IPS DF 6.9 (cell line): ENCODE measurements at regions not wholly inside any gene's neighbourhood (a gene's known extent, or its start where the extent isn't known, plus 50 kb on each side); places are given as distances from the start of the nearest gene placed in this dataset.

Experiments
- DNase-seq: peaks from one replicate; pipeline ENCODE4 v3.0.0-alpha.2; 2013; ENCODE audit warnings: low read depth, low spot score
- H3K27ac ChIP-seq: one replicate; pipeline ENCODE4 v1.5.1; 2013; ENCODE audit warnings: low read length, control low read depth
- H3K27me3 ChIP-seq: 2 replicates; pipeline ENCODE4 v1.6.1; 2013; ENCODE audit warnings: mild to moderate bottlenecking, low read length; ENCODE audit not compliant: control insufficient read depth, insufficient read depth
- H3K36me3 ChIP-seq: 2 replicates; pipeline ENCODE4 v1.6.1; 2013; ENCODE audit warnings: low read length; ENCODE audit not compliant: control insufficient read depth, insufficient read depth
- H3K4me1 ChIP-seq: 2 replicates; pipeline ENCODE4 v1.6.1; 2013; ENCODE audit warnings: low read length; ENCODE audit not compliant: control insufficient read depth, insufficient read depth
- H3K4me3 ChIP-seq: 2 replicates; pipeline ENCODE4 v1.5.1; 2013; ENCODE audit warnings: mild to moderate bottlenecking, low read length
- H3K9me3 ChIP-seq: 2 replicates; pipeline ENCODE4 v1.6.1; 2013; ENCODE audit warnings: low read length, inconsistent platforms; ENCODE audit not compliant: control insufficient read depth, insufficient read depth
- WGBS: extraction: QIAGEN DNeasy Blood & Tissue Kit; methylation state at CpG from one replicate; pipeline ENCODE4 v1.1.7; 2013; ENCODE audit warnings: mixed read lengths, missing lambda C conversion rate; ENCODE audit not compliant: insufficient read length, insufficient coverage; 5-methylcytosine and 5-hydroxymethylcytosine counted together

DNA sequence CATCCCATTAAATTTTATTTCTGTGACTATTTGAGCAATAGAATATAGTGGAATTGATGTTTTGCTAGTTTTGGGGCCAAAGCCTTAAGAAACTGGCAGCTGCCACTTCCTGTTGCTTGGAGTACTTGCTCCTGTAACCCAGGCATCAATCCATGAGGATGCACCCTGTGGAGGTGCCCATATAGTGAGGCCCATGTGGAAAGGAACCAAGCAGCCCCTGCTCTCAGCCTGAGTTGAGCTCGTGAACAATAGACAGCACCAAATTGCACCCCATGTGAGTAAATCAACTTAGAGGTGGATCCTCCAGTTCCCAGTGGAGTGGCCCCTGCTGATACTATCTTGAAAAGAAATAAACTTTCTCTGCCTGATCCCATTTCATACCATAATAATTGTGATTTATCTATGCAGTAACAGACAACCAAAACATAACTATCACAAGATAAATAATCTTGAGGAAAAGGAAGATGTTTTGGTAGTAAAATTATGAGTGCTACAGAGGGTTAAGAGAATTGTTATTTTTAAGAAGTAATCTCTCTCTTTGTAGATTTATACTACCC lies 481.9 kb downstream of the TBC1D32 start:
- no peak for DNase-seq
- Histone ChIP-seq H3K36me3 (no peaks in the 10 kb centered on the region), H3K4me1 (no peaks in the 10 kb centered on the region), H3K27ac (no peak overlapping the region), H3K27me3 (no peaks in the 10 kb centered on the region), H3K9me3 (no peaks in the 10 kb centered on the region), H3K4me3 (no peak overlapping the region)
- no CpG with 5 or more reads among the region's 1 CpG for WGBS

GRCh38 chr6:120826253-120826652 lies 508.0 kb downstream of the TBC1D32 start:
- Histone ChIP-seq H3K27ac (no peak overlapping the region), H3K4me1 (no peaks in the 10 kb centered on the region), H3K9me3 (no peaks in the 10 kb centered on the region), H3K36me3 (no peaks in the 10 kb centered on the region), H3K4me3 (no peak overlapping the region), H3K27me3 (no peaks in the 10 kb centered on the region)
- DNase-seq, result peak; percentile 22
- no CpG with 5 or more reads among the region's 2 CpGs for WGBS

DNA sequence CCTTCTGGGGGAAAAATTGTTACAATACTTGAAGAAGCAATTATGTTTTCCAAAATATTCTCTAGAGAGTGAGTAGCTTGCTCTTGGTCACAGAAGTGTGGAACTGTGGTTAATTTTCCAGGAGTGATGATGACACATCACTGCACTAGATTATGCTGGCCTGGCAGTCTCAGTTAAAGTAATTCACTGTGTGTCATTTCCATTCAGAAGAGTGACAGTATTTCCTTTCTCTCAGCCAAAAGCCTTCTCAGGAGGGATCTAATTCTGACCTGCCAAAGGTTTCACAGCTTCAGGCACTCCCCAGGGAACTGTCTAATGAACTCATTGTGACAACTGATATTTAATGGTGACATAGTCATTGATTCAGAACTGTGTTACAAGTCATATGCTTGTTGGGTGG lies 517.5 kb downstream of the TBC1D32 start:
- Histone ChIP-seq H3K4me3 (no peak overlapping the region), H3K36me3 (no peaks in the 10 kb centered on the region), H3K4me1 (no peaks in the 10 kb centered on the region), H3K9me3 (no peaks in the 10 kb centered on the region), H3K27me3 (no peaks in the 10 kb centered on the region), H3K27ac (no peak overlapping the region)
- no peak for DNase-seq

DNA sequence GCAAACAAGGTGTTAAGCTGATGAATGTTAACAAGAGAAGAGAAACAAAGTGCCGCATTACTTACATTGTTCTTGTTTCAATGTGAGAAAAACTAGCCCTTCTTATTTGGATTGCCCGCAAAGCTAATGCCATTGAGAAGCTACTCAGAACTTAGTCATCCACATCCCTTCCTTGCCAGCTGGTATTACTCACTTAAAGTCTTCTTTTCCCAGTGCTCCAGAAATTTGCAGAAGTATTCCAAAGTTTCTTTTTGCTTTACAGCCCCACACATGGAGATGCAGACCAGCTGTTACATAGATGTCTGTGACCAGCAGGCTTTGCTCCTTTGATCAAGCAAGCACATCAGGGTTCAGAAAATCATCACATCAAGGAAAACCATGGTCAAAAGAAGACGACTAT lies 529.0 kb downstream of the TBC1D32 start:
- Histone ChIP-seq H3K27ac (no peak overlapping the region), H3K4me1 (no peaks in the 10 kb centered on the region), H3K4me3 (no peak overlapping the region), H3K27me3 (no peaks in the 10 kb centered on the region), H3K36me3 (no peaks in the 10 kb centered on the region), H3K9me3 (no peaks in the 10 kb centered on the region)
- WGBS, result no CpG with 5 or more reads among the region's 3 CpGs
- no peak for DNase-seq

GRCh38 chr6:120804612-120805011 lies 529.7 kb downstream of the TBC1D32 start:
- H3K9me3 ChIP-seq, result no peaks in the 10 kb centered on the region
- no CpG with 5 or more reads among the region's 2 CpGs for WGBS
- H3K27ac ChIP-seq, result no peak overlapping the region
- H3K4me3 ChIP-seq, result no peak overlapping the region
- no peaks in the 10 kb centered on the region for H3K36me3 ChIP-seq
- H3K27me3 ChIP-seq, result no peaks in the 10 kb centered on the region
- no peaks in the 10 kb centered on the region for H3K4me1 ChIP-seq
- DNase-seq, result no peak

DNA sequence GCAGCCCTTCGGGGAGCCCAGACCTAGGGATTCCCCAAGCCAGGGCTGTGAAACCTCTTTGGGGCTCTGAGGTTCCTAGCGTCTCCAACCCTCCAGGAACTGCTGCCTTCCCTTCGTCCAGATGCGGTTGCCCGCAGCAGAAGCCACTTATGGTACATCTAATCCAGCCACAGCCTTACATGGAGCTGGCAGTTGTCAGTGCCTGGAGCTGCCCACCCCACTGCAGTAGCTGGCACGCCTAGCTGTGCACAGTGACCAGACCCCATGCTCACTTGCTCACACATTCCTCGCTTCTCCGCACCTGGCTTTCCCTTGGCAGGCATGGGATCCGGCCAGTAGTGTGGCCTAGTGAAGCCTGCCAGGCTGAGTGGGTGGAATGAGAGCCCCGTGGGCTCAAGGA lies 547.6 kb downstream of the TBC1D32 start:
- Histone ChIP-seq H3K4me1 (no peaks in the 10 kb centered on the region), H3K27ac (no peak overlapping the region), H3K4me3 (no peak overlapping the region), H3K9me3 (no peaks in the 10 kb centered on the region), H3K27me3 (no peaks in the 10 kb centered on the region), H3K36me3 (no peaks in the 10 kb centered on the region)
- no peak for DNase-seq
- WGBS, result no CpG with 5 or more reads among the region's 10 CpGs

GRCh38 chr6:120786256-120786655 lies 548.0 kb downstream of the TBC1D32 start:
- WGBS, result no CpG with 5 or more reads among the region's 8 CpGs
- H3K9me3 ChIP-seq, result no peaks in the 10 kb centered on the region
- no peaks in the 10 kb centered on the region for H3K4me1 ChIP-seq
- no peak overlapping the region for H3K27ac ChIP-seq
- no peaks in the 10 kb centered on the region for H3K36me3 ChIP-seq
- H3K27me3 ChIP-seq, result no peaks in the 10 kb centered on the region
- no peak overlapping the region for H3K4me3 ChIP-seq
- no peak for DNase-seq

DNA sequence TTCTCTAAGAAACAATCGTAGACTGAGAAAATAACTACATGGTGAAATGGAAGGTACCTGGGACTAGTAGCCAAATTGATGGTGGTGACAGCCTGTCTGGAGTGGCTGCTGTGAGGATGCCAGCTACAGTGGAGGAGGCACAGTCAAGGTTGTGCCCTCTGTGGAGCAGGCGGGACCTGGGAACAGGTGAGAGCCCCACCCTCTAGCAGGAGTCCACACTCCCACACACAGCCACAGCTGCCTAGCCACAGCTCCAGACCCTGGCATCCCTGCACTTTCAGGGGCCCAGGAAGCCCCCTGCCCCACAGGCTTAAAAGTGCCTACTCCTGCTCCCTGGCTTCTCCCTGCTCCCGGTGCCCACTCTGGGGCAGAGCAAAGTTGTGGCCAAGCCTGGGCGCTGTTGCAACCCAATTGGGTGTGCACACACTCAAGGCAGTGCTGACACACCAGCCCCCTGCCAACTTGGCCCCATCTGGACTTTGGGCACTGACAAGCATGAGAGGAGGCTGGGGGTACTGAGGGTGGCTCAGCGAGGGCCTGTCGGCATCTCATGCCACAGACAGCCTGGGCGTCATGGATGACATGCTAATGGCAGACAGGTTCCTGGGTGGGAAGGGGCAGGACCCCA lies 548.7 kb downstream of the TBC1D32 start:
- H3K36me3 ChIP-seq, result no peaks in the 10 kb centered on the region
- DNase-seq, result no peak
- no CpG with 5 or more reads among the region's 7 CpGs for WGBS
- no peaks in the 10 kb centered on the region for H3K9me3 ChIP-seq
- no peaks in the 10 kb centered on the region for H3K4me1 ChIP-seq
- H3K27me3 ChIP-seq, result no peaks in the 10 kb centered on the region
- no peak overlapping the region for H3K4me3 ChIP-seq
- H3K27ac ChIP-seq, result no peak overlapping the region

DNA sequence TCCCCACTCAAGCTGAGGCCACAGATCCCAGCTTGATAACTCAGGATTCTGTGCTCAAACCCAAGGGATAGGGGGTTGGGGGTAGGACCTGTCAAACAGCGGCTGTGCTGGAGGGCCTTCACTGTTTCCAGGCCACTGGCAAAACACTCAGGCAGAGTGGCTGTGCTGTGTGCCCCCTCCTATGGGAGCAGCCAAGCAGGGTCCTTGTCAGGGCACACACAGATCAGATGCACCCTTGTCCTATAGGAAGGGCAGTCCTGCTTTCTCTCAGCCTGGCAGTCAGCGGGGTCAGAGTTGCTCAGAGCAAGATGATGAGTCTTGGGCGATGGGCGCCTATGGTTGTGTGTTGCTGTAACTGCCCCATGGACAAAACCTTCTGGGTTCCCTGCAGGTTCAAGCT lies 554.8 kb downstream of the TBC1D32 start:
- Histone ChIP-seq H3K27ac (no peak overlapping the region), H3K4me1 (no peaks in the 10 kb centered on the region), H3K27me3 (no peaks in the 10 kb centered on the region), H3K36me3 (no peaks in the 10 kb centered on the region), H3K4me3 (no peak overlapping the region), H3K9me3 (no peaks in the 10 kb centered on the region)
- no peak for DNase-seq
- WGBS, result no CpG with 5 or more reads among the region's 4 CpGs

DNA sequence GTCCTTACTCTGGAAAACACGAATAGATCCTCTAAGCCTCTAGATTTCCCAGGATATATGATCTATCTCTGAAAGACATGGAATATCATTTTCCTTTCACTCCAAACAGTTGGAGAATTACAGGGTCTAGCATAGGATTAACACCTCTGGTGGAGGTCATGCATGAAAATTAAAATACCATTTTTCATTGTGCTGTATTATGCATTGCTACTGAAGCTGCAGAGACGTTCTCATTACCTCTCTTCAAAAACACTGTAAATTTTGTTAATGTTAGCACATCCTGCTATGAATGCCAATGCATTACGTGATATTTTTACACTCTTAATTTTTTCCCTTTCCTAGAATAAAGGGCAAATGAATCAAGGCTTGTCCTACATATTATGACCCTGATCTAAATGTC lies 558.6 kb downstream of the TBC1D32 start:
- Histone ChIP-seq H3K27ac (no peak overlapping the region), H3K9me3 (no peaks in the 10 kb centered on the region), H3K4me1 (no peaks in the 10 kb centered on the region), H3K4me3 (no peak overlapping the region), H3K27me3 (no peaks in the 10 kb centered on the region), H3K36me3 (no peaks in the 10 kb centered on the region)
- DNase-seq, result no peak
- WGBS, result no CpG with 5 or more reads among the region's 3 CpGs

GRCh38 chr6:120774275-120774674 lies 560.0 kb downstream of the TBC1D32 start:
- no peak overlapping the region for H3K4me3 ChIP-seq
- no peaks in the 10 kb centered on the region for H3K4me1 ChIP-seq
- no peaks in the 10 kb centered on the region for H3K36me3 ChIP-seq
- DNase-seq, result no peak
- no CpG with 5 or more reads among the region's 1 CpG for WGBS
- no peaks in the 10 kb centered on the region for H3K27me3 ChIP-seq
- H3K27ac ChIP-seq, result no peak overlapping the region
- no peaks in the 10 kb centered on the region for H3K9me3 ChIP-seq
